T-cell (primary cell): ENCODE measurements at regions not wholly inside any gene's neighbourhood (a gene's known extent, or its start where the extent isn't known, plus 50 kb on each side); places are given as distances from the start of the nearest gene placed in this dataset.

Experiments used
- ATAC-seq, 4 experiments: fragments of 200-7000 bp in 3 of 4; fragments of 150-1000 bp in 1 of 4; cut with Tn5 transposase; replicated peaks in 1 of 4; 1 replicate in 3 of 4; 2 replicates in 1 of 4; pipeline ENCODE4 v1.10.0; 2021; ENCODE audit warnings: moderate library complexity in 3 of 4, mild to moderate bottlenecking in 2 of 4, moderate number of reproducible peaks in 1 of 4
- CTCF ChIA-PET, 2 donors: fragments of 300-600 bp; sonication (Branson Sonifier 250); formaldehyde crosslinking; loops; one replicate each; lab custom pipeline; 2022; ENCODE audit warnings: antibody characterized with exemption in 2 of 2; lab: Charles Lee
- POLR2A ChIA-PET, 2 donors: fragments of 300-600 bp; sonication (Branson Sonifier 250); formaldehyde crosslinking; loops; one replicate each; lab custom pipeline; 2022; ENCODE audit warnings: antibody characterized with exemption in 2 of 2; lab: Charles Lee
- DNase-seq, 35 experiments: peaks; one replicate each; pipeline versions ENCODE4 v3.0.0 to v3.0.0-alpha.2; 2013 to 2023
- H3K27ac ChIP-seq: one replicate; pipeline ENCODE4 v1.5.1; 2013; ENCODE audit warnings: low read length
- H3K27me3 ChIP-seq, 2 experiments: replicated peaks in 1 of 2; 1 replicate in 1 of 2; 2 replicates in 1 of 2; pipeline versions ENCODE4 v1.6.1 to v1.7.0; 2013; ENCODE audit warnings: low read length in 1 of 2, mixed read lengths in 1 of 2; ENCODE audit not compliant: control insufficient read depth in 2 of 2, insufficient read depth in 2 of 2; ENCODE audit errors: extremely low read depth in 1 of 2
- H3K36me3 ChIP-seq, 2 donors: 1 replicate in 1 of 2; 2 replicates in 1 of 2; pipeline versions ENCODE4 v1.6.1 to v1.7.0; 2013; ENCODE audit warnings: low read length in 1 of 2; ENCODE audit not compliant: control insufficient read depth in 2 of 2, insufficient read depth in 1 of 2; ENCODE audit errors: extremely low read depth in 1 of 2
- H3K4me1 ChIP-seq, 2 experiments: 1 replicate in 1 of 2; 2 replicates in 1 of 2; pipeline versions ENCODE4 v1.6.1 to v1.7.0; 2013; ENCODE audit warnings: low read length in 2 of 2, mixed read lengths in 1 of 2; ENCODE audit not compliant: insufficient read depth in 2 of 2, control insufficient read depth in 1 of 2; ENCODE audit errors: extremely low read depth in 1 of 2
- H3K4me3 ChIP-seq, 2 donors: 1 replicate in 1 of 2; 2 replicates in 1 of 2; pipeline versions ENCODE4 v1.5.1 to v1.7.0; 2013; ENCODE audit warnings: mild to moderate bottlenecking in 2 of 2, low read length in 1 of 2, moderate library complexity in 1 of 2; ENCODE audit not compliant: control insufficient read depth in 1 of 2; ENCODE audit errors: extremely low read depth in 1 of 2
- H3K9me3 ChIP-seq: 2 replicates; pipeline ENCODE4 v1.7.0; 2013
- H3K27ac Mint-ChIP-seq, 2 donors: one replicate each; pipeline ENCODE4 v1.8.0; 2020 to 2021; ENCODE audit warnings: mild to moderate bottlenecking in 2 of 2, mixed read lengths in 2 of 2
- H3K27me3 Mint-ChIP-seq, 2 donors: one replicate each; pipeline ENCODE4 v1.8.0; 2021 to 2022; ENCODE audit warnings: mixed read lengths in 2 of 2
- H3K36me3 Mint-ChIP-seq: one replicate; pipeline ENCODE4 v1.8.0; 2021; ENCODE audit warnings: mixed read lengths
- H3K4me1 Mint-ChIP-seq, 3 donors: one replicate each; pipeline ENCODE4 v1.8.0; 2020 to 2022; ENCODE audit warnings: mixed read lengths in 3 of 3, mild to moderate bottlenecking in 1 of 3
- H3K4me3 Mint-ChIP-seq, 3 donors: one replicate each; pipeline ENCODE4 v1.8.0; 2020 to 2022; ENCODE audit warnings: mild to moderate bottlenecking in 3 of 3, mixed read lengths in 3 of 3, moderate library complexity in 3 of 3
- H3K9me3 Mint-ChIP-seq, 3 donors: one replicate each; pipeline ENCODE4 v1.8.0; 2020 to 2022; ENCODE audit warnings: mixed read lengths in 3 of 3
- WGBS: methylation state at CpG from one replicate; pipeline ENCODE4 v1.1.5; 2013; ENCODE audit warnings: missing lambda C conversion rate; ENCODE audit not compliant: insufficient coverage; 5-methylcytosine and 5-hydroxymethylcytosine counted together

DNA sequence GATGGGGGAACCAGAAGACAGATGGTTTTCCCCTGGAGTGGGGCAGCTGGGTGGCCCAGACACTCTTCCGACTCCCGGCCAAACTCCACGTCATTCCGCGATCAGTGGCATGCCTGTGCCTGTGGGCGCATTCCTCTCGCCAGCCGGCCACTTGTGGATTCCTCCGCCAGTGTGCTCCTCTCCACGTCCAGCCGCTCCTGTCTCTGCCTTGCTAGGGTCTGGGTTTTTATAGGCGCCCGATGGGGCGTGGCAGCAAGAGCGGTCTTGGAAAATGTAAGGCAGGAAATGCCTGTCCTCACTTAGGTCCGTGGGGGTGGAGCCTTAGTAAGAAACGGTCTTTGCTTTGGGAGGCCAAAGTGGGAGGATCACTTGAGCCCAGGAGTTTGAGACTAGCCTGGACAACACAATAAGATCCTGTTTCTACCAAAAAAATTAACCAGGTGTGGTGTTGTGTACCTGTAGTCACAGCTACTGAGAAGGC is 81.6 kb upstream of the SEPTIN5 start:
- ATAC-seq: no peak
- Mint-ChIP-seq H3K4me3 (no peak overlapping the region), H3K4me1 (peaks cover 4 to 10% (median 5%) of the 10 kb centered on the region in 3 donors), H3K36me3 (no peaks in the 10 kb centered on the region), H3K27ac (no peak overlapping the region), H3K27me3 (peaks cover 3 to 11% of the 10 kb centered on the region in 2 donors), H3K9me3 (no peaks in the 10 kb centered on the region)
- 87% methylated on average over 17 of the region's 17 CpGs for WGBS
- ChIA-PET POLR2A (no interaction called here), CTCF (no interaction called here)
- Histone ChIP-seq H3K9me3 (no peaks in the 10 kb centered on the region), H3K4me1 (peaks cover 0 to 6% of the 10 kb centered on the region in 2 experiments), H3K27me3 (peaks cover 0 to 16% of the 10 kb centered on the region in 2 experiments), H3K4me3 (no peak overlapping the region), H3K27ac (no peak overlapping the region), H3K36me3 (no peaks in the 10 kb centered on the region)
- DNase-seq: no peak

- no peak overlapping the region for H3K4me3 Mint-ChIP-seq
- H3K27ac Mint-ChIP-seq: no peak overlapping the region
- no peak overlapping the region for H3K4me3 ChIP-seq
- peaks cover 0 to 5% of the 10 kb centered on the region in 2 experiments for H3K4me1 ChIP-seq
- no peak overlapping the region for H3K27ac ChIP-seq
- WGBS: 87% methylated on average over 15 of the region's 23 CpGs
- H3K9me3 Mint-ChIP-seq: no peaks in the 10 kb centered on the region
- ChIA-PET POLR2A (no interaction called here), CTCF (no interaction called here)
- no peaks in the 10 kb centered on the region for H3K36me3 Mint-ChIP-seq
- H3K27me3 ChIP-seq: peaks cover 0 to 14% of the 10 kb centered on the region in 2 experiments
- H3K27me3 Mint-ChIP-seq: peaks cover 3 to 11% of the 10 kb centered on the region in 2 donors
- H3K36me3 ChIP-seq: no peaks in the 10 kb centered on the region
- H3K4me1 Mint-ChIP-seq: peaks cover 4 to 10% (median 5%) of the 10 kb centered on the region in 3 donors
- no peak for DNase-seq
- no peak for ATAC-seq
- no peaks in the 10 kb centered on the region for H3K9me3 ChIP-seq
These were observed 79.9 kb upstream of the SEPTIN5 start for GRCh38 chr22:19634226-19634975.

GRCh38 chr22:19635644-19636043 is 78.7 kb upstream of the SEPTIN5 start:
- Histone ChIP-seq H3K4me3 (no peak overlapping the region), H3K4me1 (no peaks in the 10 kb centered on the region), H3K27ac (no peak overlapping the region), H3K36me3 (no peaks in the 10 kb centered on the region), H3K9me3 (no peaks in the 10 kb centered on the region), H3K27me3 (peaks cover 0 to 16% of the 10 kb centered on the region in 2 experiments)
- ATAC-seq (no peak), DNase-seq (no peak)
- no peak overlapping the region for H3K27ac Mint-ChIP-seq
- H3K4me3 Mint-ChIP-seq: no peak overlapping the region
- no peaks in the 10 kb centered on the region for H3K36me3 Mint-ChIP-seq
- H3K4me1 Mint-ChIP-seq: no peaks in the 10 kb centered on the region
- H3K27me3 Mint-ChIP-seq: peaks cover 3 to 12% of the 10 kb centered on the region in 2 donors
- ChIA-PET CTCF (no interaction called here), POLR2A (no interaction called here)
- WGBS: 80% methylated on average over 1 of the region's 3 CpGs
- H3K9me3 Mint-ChIP-seq: no peaks in the 10 kb centered on the region

- no peak overlapping the region for H3K27ac ChIP-seq
- H3K9me3 ChIP-seq: no peaks in the 10 kb centered on the region
- H3K4me1 ChIP-seq: no peaks in the 10 kb centered on the region
- no peak overlapping the region for H3K4me3 ChIP-seq
- peaks cover 3 to 15% of the 10 kb centered on the region in 2 donors for H3K27me3 Mint-ChIP-seq
- CTCF ChIA-PET: no interaction called here
- no peaks in the 10 kb centered on the region for H3K9me3 Mint-ChIP-seq
- no peaks in the 10 kb centered on the region for H3K4me1 Mint-ChIP-seq
- H3K27ac Mint-ChIP-seq: peak overlapping the region in 1 of 2 donors; percentile 11
- no peaks in the 10 kb centered on the region for H3K36me3 Mint-ChIP-seq
- H3K4me3 Mint-ChIP-seq: no peak overlapping the region
- H3K36me3 ChIP-seq: no peaks in the 10 kb centered on the region
- ATAC-seq (no peak), DNase-seq (no peak)
- peaks cover 0 to 23% of the 10 kb centered on the region in 2 experiments for H3K27me3 ChIP-seq
- POLR2A ChIA-PET: no interaction called here
- WGBS: 92% methylated on average over 16 of the region's 18 CpGs
These were observed 77.5 kb upstream of the SEPTIN5 start for GRCh38 chr22:19636696-19637407.

- Mint-ChIP-seq H3K4me1 (no peaks in the 10 kb centered on the region), H3K36me3 (no peaks in the 10 kb centered on the region), H3K27ac (no peak overlapping the region), H3K4me3 (no peak overlapping the region), H3K9me3 (no peaks in the 10 kb centered on the region), H3K27me3 (peaks cover 0 to 7% of the 10 kb centered on the region in 2 donors)
- Histone ChIP-seq H3K4me1 (no peaks in the 10 kb centered on the region), H3K4me3 (no peak overlapping the region), H3K36me3 (no peaks in the 10 kb centered on the region), H3K27ac (no peak overlapping the region), H3K9me3 (no peaks in the 10 kb centered on the region), H3K27me3 (peaks cover 0 to 21% of the 10 kb centered on the region in 2 experiments)
- DNase-seq: no peak
- ATAC-seq: no peak
- ChIA-PET CTCF (no interaction called here), POLR2A (interaction anchor here in 1 of 2 donors (0.6 kb wide), 1 partner anchor 24 kb away, joined by 9 read pairs; no protein-coding TSS in a partner anchor)
- WGBS: 78% methylated on average over 10 of the region's 15 CpGs
These were observed 76.7 kb upstream of the SEPTIN5 start for GRCh38 chr22:19637408-19638281.
